GM18505 (cell line): ENCODE measurements at regions not wholly inside any gene's neighbourhood (a gene's known extent, or its start where the extent isn't known, plus 50 kb on each side); places are given as distances from the start of the nearest gene placed in this dataset.

ENCODE experiments used
- ATAC-seq: cut with Tn5 transposase; IDR thresholded peaks from one replicate; pipeline ENCODE4 v1.9.1; 2021; ENCODE audit not compliant: unreplicated experiment
- POLR2A ChIP-seq: IDR thresholded peaks from 4 replicates; pipeline ENCODE4 v1.6.1; 2011; ENCODE audit warnings: borderline replicate concordance; ENCODE audit not compliant: insufficient read depth, insufficient read length; ENCODE audit errors: extremely low read depth

GRCh38 chr2:158049129-158049855 lies 52.4 kb upstream of the UPP2 start:
- no peak for TF ChIP-seq POLR2A
- no peak for ATAC-seq

- no peak for TF ChIP-seq POLR2A
- no peak for ATAC-seq
These were observed 53.3 kb upstream of the UPP2 start for GRCh38 chr2:158048327-158048726.

GRCh38 chr2:158047156-158047611 lies 54.5 kb upstream of the UPP2 start:
- TF ChIP-seq POLR2A = no peak
- ATAC-seq = no peak

- no peak for TF ChIP-seq POLR2A
- ATAC-seq = no peak
These were observed 55.4 kb upstream of the UPP2 start for GRCh38 chr2:158046121-158046880.

- no peak for TF ChIP-seq POLR2A
- no peak for ATAC-seq
These were observed 56.3 kb upstream of the UPP2 start for GRCh38 chr2:158045362-158045761.

- TF ChIP-seq POLR2A = no peak
These were observed 58.3 kb upstream of the UPP2 start for GRCh38 chr2:158043181-158043948.

GRCh38 chr2:158042666-158043065 lies 59.0 kb upstream of the UPP2 start:
- no peak for ATAC-seq
- TF ChIP-seq POLR2A = no peak

More at GRCh38 chr2:158043181-158043948, 58.3 kb upstream of the UPP2 start:
- ATAC-seq = no peak

- ATAC-seq = no peak
These were observed 59.4 kb upstream of the UPP2 start for GRCh38 chr2:158042245-158042644.

GRCh38 chr2:158041400-158041799 lies 60.3 kb upstream of the UPP2 start:
- no peak for ATAC-seq
- TF ChIP-seq POLR2A = no peak

More at GRCh38 chr2:158042245-158042644, 59.4 kb upstream of the UPP2 start:
- no peak for TF ChIP-seq POLR2A

- ATAC-seq = no peak
- no peak for TF ChIP-seq POLR2A
These were observed 62.8 kb upstream of the UPP2 start for GRCh38 chr2:158038901-158039300.

GRCh38 chr2:158034198-158034866 lies 67.3 kb upstream of the UPP2 start:
- ATAC-seq = peak; percentile 82

GRCh38 chr2:158031371-158031770 lies 70.3 kb upstream of the UPP2 start:
- TF ChIP-seq POLR2A = no peak
- ATAC-seq = no peak

More at GRCh38 chr2:158034198-158034866, 67.3 kb upstream of the UPP2 start:
- TF ChIP-seq POLR2A = no peak
